ENCODE measurements at regions not wholly inside any gene's neighbourhood (a gene's known extent, or its start where the extent isn't known, plus 50 kb on each side); places are given as distances from the start of the nearest gene placed in this dataset.

DNA sequence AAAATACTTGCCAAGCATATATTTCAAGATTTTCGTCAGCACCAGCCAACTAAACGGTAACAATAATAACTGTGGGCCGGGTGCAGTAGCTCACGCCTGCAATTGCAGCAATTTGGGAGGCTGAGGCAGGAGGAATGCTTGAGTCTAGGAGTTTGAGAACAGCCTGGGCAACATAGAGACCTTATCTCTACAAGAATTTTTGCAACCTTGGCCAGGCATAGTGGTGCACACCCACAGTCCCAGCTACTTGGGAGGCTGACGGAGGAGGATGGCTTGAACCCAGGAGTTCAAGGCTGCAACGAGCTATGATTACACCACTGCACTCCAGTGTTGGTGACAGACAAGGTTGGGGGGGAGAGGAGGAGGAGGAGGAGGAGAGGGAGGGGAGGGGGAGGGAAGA is 145.0 kb upstream of the TIAM1 start:
- CTCF ChIA-PET: no interaction called here
- peaks cover 4% of the 10 kb centered on the region for H3K4me1 Mint-ChIP-seq (ENCODE audit: low read depth)
- H3K36me3 Mint-ChIP-seq (ENCODE audit: low read depth): peaks cover 5% of the 10 kb centered on the region
- DNase-seq: no peak
- peaks cover 15% of the 10 kb centered on the region for H3K9me3 Mint-ChIP-seq
- H3K27ac Mint-ChIP-seq: no peak overlapping the region
- H3K27me3 Mint-ChIP-seq (ENCODE audit: low read depth): no peaks in the 10 kb centered on the region
- no peak overlapping the region for H3K4me3 Mint-ChIP-seq
- intact Hi-C loops (cut with micrococcal nuclease): no loop called here

DNA sequence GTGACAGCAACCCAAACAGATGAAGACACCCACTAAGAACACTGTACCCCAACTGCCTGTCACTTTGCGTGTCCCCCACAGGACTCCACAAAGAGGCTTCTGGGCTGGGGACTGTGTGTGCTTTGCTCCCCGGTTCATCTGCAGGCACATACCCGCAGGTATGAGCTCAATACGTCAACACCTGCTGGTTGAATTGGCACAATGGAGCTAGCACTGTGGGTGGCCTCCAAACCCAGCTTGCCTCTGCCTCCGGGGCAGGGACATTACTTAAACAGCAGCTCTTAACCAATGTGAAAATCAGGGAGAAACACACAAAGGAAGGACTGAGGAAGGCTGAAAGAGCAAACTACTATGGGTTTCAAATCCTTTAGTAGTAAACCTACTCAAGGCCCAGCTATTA is 140.2 kb upstream of the TIAM1 start:
- H3K36me3 Mint-ChIP-seq (ENCODE audit: low read depth): peaks cover 11% of the 10 kb centered on the region
- CTCF ChIA-PET: no interaction called here
- no peak overlapping the region for H3K4me3 Mint-ChIP-seq

DNA sequence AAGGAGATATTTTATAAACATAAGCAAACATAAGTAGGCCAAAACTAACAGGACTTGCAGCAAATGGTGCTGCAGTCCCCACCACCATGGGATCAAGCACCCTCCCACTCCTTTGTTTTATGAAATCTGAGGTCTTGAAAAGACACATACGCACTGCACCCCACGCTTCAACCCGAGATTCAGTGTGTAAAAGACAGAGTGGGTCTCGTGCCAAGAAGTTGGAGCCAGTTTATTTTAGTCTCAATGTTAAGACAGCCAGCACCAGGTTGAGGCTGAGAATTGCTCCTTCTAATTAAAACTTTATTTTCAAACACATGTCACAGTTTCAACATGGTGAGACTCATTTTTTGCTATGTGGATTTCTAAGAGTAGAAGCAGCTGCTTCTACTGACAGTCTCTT is 139.1 kb upstream of the TIAM1 start:
- Mint-ChIP-seq H3K27ac (no peak overlapping the region), H3K4me1 (ENCODE audit: low read depth) (no peaks in the 10 kb centered on the region), H3K27me3 (ENCODE audit: low read depth) (no peaks in the 10 kb centered on the region), H3K36me3 (ENCODE audit: low read depth) (peaks cover 11% of the 10 kb centered on the region), H3K9me3 (peaks cover 31% of the 10 kb centered on the region), H3K4me3 (no peak overlapping the region)
- CTCF ChIA-PET: no interaction called here
- no peak for DNase-seq
- intact Hi-C loops (cut with micrococcal nuclease): no loop called here

More for the DNA sequence above, 140.2 kb upstream of the TIAM1 start:
- Mint-ChIP-seq H3K9me3 (peaks cover 31% of the 10 kb centered on the region), H3K4me1 (ENCODE audit: low read depth) (no peaks in the 10 kb centered on the region), H3K27me3 (ENCODE audit: low read depth) (no peaks in the 10 kb centered on the region), H3K27ac (no peak overlapping the region)
- DNase-seq: no peak
- intact Hi-C loops (cut with micrococcal nuclease): no loop called here

DNA sequence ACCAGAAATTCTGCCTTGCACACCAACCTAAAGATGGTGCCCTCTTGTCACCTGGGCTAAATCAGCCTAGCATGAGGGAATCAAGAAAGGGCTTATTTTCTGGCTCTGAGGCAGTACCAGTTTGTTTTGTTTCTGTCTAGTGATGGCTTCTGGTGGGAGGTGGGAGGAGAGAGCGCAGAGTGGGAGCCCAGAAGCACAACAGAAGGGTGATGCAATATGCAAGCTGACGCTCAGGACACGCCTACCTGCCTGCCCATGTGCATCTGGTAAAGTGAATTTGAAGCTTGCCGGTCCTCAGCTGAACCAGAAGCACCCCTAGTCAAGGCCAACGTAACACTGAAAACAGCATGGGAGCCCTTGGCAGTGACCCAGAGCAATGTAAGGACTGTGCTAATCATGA is 138.4 kb upstream of the TIAM1 start:
- no peak overlapping the region for H3K4me3 Mint-ChIP-seq
- no peak overlapping the region for H3K27ac Mint-ChIP-seq
- H3K4me1 Mint-ChIP-seq (ENCODE audit: low read depth): no peaks in the 10 kb centered on the region
- H3K36me3 Mint-ChIP-seq (ENCODE audit: low read depth): peaks cover 11% of the 10 kb centered on the region
- H3K27me3 Mint-ChIP-seq (ENCODE audit: low read depth): no peaks in the 10 kb centered on the region
- peaks cover 31% of the 10 kb centered on the region for H3K9me3 Mint-ChIP-seq
- no peak for DNase-seq
- CTCF ChIA-PET: no interaction called here
- intact Hi-C loops (cut with micrococcal nuclease): no loop called here

DNA sequence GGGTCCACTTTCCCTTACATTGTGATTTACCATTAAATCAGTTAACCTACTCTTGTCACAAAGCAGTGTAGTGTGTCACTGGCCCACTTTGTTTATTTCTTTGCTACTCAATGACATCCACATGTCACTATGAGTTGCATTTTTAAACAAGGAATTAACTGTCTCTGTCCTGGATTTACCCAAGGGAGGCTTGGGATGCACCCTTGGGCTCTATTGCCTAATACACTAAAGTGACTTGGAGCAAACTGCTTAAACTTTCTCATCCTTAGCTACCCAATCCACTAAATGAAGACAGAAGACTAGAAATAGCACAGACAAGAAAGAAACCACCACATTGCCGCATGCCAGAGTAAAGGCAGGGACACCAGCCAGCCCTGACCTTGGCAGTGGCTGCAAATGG is 136.2 kb upstream of the TIAM1 start:
- H3K9me3 Mint-ChIP-seq: peaks cover 22% of the 10 kb centered on the region
- no peaks in the 10 kb centered on the region for H3K27me3 Mint-ChIP-seq (ENCODE audit: low read depth)
- CTCF ChIA-PET: no interaction called here
- H3K4me1 Mint-ChIP-seq (ENCODE audit: low read depth): no peaks in the 10 kb centered on the region
- H3K36me3 Mint-ChIP-seq (ENCODE audit: low read depth): peaks cover 9% of the 10 kb centered on the region
- DNase-seq: no peak
- intact Hi-C loops (cut with micrococcal nuclease): no loop called here
- no peak overlapping the region for H3K27ac Mint-ChIP-seq
- no peak overlapping the region for H3K4me3 Mint-ChIP-seq

DNA sequence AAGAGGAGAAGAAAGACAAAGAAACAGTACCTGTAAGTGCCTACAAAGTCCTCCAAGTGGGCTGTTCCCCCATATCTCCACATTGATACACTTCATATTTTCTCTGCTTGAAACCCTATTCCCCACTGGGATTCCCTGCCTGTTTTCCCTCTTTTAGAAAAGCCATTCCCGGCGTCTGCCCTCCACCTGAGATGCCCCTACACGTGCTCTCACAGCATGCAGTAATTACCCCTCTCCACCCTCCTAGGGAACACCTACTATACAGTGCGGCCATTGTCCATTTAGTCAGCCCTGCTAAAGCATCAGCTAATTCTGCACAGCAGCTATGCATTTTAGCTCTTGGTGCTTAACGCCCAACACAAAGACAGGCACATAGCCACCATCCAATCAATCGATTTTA is 135.7 kb upstream of the TIAM1 start:
- CTCF ChIA-PET: no interaction called here

DNA sequence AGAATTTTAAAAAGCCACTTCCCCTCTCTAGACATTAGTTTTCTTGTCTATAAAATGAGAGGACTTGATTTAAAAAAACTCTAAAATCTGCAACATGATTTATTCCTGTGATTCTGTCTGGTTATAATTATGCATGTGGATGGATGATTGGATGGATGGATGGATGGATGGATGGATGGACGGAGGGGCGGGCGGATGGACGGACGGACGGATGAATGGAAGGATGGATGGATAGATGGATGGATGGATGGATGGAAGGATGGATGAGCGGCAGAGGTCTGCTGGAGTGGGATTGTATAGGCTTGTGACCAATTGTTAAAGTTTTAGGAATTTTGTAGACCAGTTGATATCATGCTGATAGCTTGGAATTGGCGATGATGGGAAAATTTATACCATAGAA is 135.2 kb upstream of the TIAM1 start:
- no peak overlapping the region for H3K27ac Mint-ChIP-seq
- DNase-seq: no peak
- H3K27me3 Mint-ChIP-seq (ENCODE audit: low read depth): no peaks in the 10 kb centered on the region
- intact Hi-C loops (cut with micrococcal nuclease): no loop called here
- H3K4me1 Mint-ChIP-seq (ENCODE audit: low read depth): no peaks in the 10 kb centered on the region
- H3K36me3 Mint-ChIP-seq (ENCODE audit: low read depth): peaks cover 6% of the 10 kb centered on the region
- no peak overlapping the region for H3K4me3 Mint-ChIP-seq
- CTCF ChIA-PET: no interaction called here
- peaks cover 16% of the 10 kb centered on the region for H3K9me3 Mint-ChIP-seq

More for the DNA sequence above, 135.7 kb upstream of the TIAM1 start:
- intact Hi-C loops (cut with micrococcal nuclease): no loop called here
- no peak overlapping the region for H3K4me3 Mint-ChIP-seq
- no peaks in the 10 kb centered on the region for H3K27me3 Mint-ChIP-seq (ENCODE audit: low read depth)
- no peak overlapping the region for H3K27ac Mint-ChIP-seq
- peaks cover 6% of the 10 kb centered on the region for H3K36me3 Mint-ChIP-seq (ENCODE audit: low read depth)
- no peak for DNase-seq
- H3K9me3 Mint-ChIP-seq: peaks cover 17% of the 10 kb centered on the region
- H3K4me1 Mint-ChIP-seq (ENCODE audit: low read depth): no peaks in the 10 kb centered on the region

DNA sequence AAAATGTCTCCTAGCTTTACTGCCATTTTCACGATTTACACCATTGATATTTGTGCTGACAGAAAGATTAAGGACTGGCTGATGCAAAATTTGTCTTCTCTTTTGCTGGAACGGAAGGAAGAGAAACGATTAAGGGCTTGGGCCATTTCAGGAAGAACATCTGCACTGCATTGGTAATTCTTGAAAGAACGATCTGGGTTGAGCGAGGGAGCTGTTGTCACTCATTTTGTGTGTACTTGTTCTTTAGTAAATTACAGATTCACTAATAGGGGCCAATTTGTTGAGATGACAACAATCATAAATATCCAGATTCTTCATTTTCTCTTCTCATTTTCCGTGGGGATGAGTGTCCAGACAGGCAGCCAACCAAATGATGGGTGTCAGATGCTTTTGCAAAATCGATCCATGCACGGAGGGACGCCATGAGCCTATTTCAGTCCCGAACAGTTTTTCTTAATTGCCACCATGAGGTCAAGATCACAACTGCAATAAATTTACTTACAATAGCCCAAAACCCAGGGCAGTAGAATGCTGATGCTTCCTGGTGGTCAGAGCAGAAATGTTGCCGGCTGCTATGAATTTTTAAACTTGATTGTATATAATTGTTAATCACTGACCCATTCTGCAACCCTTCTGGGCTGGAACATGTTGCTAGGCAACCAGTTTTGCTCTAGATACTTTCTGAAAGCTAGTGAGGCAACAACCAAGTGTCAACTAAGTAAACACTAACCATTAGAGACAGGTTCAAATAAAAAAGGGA is 132.4 kb upstream of the TIAM1 start:
- no peak for DNase-seq
- intact Hi-C loops (cut with micrococcal nuclease): no loop called here

DNA sequence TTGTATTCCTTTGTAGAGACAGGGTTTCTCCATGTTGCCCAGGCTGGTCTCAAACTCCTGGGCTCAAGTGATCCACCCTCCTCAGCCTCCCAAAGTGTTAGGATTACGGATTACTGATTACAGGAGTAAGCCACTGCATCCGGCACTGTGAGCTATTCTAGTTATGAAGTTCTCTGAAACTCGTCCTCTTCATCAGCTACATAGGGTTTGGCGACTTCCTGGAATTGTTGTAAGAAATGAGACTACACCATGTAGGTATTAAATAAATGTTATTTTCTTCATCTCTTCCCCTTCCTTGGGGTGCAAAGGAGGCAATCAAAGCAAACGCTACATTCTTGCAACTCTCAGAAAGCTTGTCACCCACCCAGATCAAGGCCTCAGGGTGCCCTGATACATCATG is 131.2 kb upstream of the TIAM1 start:
- CTCF ChIA-PET: no interaction called here
- intact Hi-C loops (cut with micrococcal nuclease): no loop called here
- DNase-seq: no peak
- H3K4me3 Mint-ChIP-seq: no peak overlapping the region
- H3K9me3 Mint-ChIP-seq: peaks cover 2% of the 10 kb centered on the region
- H3K36me3 Mint-ChIP-seq (ENCODE audit: low read depth): no peaks in the 10 kb centered on the region
- no peak overlapping the region for H3K27ac Mint-ChIP-seq
- H3K27me3 Mint-ChIP-seq (ENCODE audit: low read depth): no peaks in the 10 kb centered on the region
- H3K4me1 Mint-ChIP-seq (ENCODE audit: low read depth): no peaks in the 10 kb centered on the region

More for the DNA sequence above, 132.4 kb upstream of the TIAM1 start:
- Mint-ChIP-seq H3K4me3 (no peak overlapping the region), H3K36me3 (ENCODE audit: low read depth) (peaks cover 5% of the 10 kb centered on the region), H3K9me3 (peaks cover 9% of the 10 kb centered on the region), H3K27me3 (ENCODE audit: low read depth) (no peaks in the 10 kb centered on the region), H3K27ac (no peak overlapping the region), H3K4me1 (ENCODE audit: low read depth) (no peaks in the 10 kb centered on the region)
- CTCF ChIA-PET: no interaction called here

DNA sequence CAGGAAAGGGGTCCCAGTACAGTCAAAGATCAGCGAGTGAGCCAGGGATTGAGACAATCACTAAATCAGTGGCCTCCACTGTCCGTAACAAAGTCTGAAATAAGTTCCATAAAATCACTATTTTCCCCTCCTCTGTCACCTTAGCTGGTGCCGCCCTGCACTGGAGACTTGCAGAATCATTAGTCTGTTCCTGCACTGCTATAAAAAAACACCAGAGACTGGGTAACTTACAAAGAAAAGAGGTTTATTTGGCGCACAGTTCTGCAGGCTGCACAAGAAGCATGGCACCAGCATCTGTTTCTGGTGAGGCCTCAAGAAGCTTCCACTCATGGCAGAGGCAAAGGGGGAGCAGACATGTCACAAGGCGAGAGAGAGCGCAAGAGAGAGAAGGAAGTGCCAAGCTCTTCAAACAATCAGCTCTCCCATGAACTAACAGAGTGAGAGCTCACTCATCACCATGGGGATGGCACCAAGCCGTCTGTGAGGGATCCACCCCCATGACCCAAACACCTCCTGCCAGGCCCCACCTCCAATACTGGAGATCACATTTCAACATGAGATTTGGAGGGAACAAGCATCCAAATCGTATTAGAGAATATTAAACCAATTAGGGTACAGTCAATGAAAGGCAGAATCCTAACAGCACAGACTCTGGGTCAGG is 129.8 kb upstream of the TIAM1 start:
- Mint-ChIP-seq H3K36me3 (ENCODE audit: low read depth) (no peaks in the 10 kb centered on the region), H3K4me1 (ENCODE audit: low read depth) (no peaks in the 10 kb centered on the region), H3K27me3 (ENCODE audit: low read depth) (no peaks in the 10 kb centered on the region), H3K9me3 (peaks cover 2% of the 10 kb centered on the region), H3K4me3 (no peak overlapping the region), H3K27ac (no peak overlapping the region)
- no peak for DNase-seq
- CTCF ChIA-PET: no interaction called here
- intact Hi-C loops (cut with micrococcal nuclease): no loop called here

DNA sequence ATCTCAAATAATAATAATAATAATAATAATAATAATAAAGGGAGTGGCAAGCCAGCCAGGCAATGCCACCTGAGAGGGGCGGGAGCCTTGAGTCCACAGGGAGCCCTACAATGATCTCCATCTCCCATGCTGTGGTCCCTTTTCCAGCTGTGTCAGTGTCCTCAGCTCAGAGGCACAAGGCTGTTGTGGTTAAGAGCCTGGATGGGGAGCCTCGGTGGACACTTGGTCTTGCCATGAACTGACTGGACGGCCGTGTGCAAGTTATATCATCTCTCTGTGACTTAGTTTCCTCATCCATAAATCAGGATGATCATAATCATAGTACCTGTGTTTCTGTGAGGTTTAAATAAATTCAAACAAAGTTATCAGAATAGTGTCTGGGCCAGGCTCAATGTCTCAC is 127.8 kb upstream of the TIAM1 start:
- H3K9me3 Mint-ChIP-seq: peaks cover 2% of the 10 kb centered on the region
- intact Hi-C loops (cut with micrococcal nuclease): no loop called here

DNA sequence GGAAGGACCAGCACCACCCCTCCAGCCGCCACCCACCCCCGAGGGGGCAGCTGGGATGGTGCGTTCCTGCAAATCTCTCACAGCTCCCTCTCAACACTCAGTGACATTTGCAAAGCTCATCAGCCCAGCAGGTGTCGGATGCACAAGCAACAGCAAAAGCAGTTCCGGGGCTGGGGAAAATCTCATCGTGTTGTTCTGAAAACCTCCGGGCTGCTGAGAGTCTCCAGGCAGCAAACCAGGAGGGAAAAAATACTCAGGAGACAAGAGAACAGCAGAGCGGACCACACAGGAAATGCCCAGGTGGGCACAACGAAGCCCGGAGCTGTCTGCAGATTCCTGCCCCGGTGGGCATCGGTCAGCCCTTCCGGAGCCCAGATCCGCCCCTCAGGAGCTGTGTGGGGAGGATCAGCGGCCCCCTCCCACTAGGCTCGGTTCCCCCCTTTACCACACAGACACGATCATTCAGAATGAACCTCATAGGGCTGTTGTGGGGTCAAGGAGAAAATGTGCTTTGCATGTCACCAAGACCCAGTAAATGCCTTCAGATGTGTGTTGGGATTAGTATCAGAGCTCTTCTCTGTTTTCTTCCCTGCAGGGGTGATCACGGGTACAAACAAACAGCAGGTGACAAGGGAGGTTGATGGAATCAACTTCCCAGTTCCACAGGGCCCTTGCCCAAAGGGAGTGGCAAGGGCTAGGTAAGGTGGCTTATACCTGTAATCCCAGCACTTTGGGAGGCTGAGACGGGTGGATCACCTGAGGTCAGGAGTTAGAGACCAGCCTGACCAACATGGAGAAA is 127.0 kb upstream of the TIAM1 start:
- Mint-ChIP-seq H3K4me1 (ENCODE audit: low read depth) (no peaks in the 10 kb centered on the region), H3K27me3 (ENCODE audit: low read depth) (no peaks in the 10 kb centered on the region), H3K4me3 (no peak overlapping the region), H3K36me3 (ENCODE audit: low read depth) (no peaks in the 10 kb centered on the region), H3K9me3 (peaks cover 2% of the 10 kb centered on the region), H3K27ac (no peak overlapping the region)
- intact Hi-C loops (cut with micrococcal nuclease): no loop called here
- CTCF ChIA-PET: no interaction called here
- DNase-seq: no peak

More for the DNA sequence above, 127.8 kb upstream of the TIAM1 start:
- no peaks in the 10 kb centered on the region for H3K4me1 Mint-ChIP-seq (ENCODE audit: low read depth)
- H3K36me3 Mint-ChIP-seq (ENCODE audit: low read depth): no peaks in the 10 kb centered on the region
- no peak overlapping the region for H3K4me3 Mint-ChIP-seq
- H3K27ac Mint-ChIP-seq: no peak overlapping the region
- CTCF ChIA-PET: no interaction called here
- no peak for DNase-seq
- no peaks in the 10 kb centered on the region for H3K27me3 Mint-ChIP-seq (ENCODE audit: low read depth)
